Activated CD8-positive, alpha-beta T cell treated with anti-CD3 and anti-CD28 coated beads for 36 hours (primary cell): ENCODE measurements at regions not wholly inside any gene's neighbourhood (a gene's known extent, or its start where the extent isn't known, plus 50 kb on each side); places are given as distances from the start of the nearest gene placed in this dataset.
A peak's percentile ranks its signal among the peaks of the same experiment; 100 is the strongest.

Source experiments
- ATAC-seq: fragments of 200-7000 bp; cut with Tn5 transposase; one replicate; pipeline ENCODE4 v1.10.0; 2021; ENCODE audit warnings: mild to moderate bottlenecking, moderate library complexity
- CTCF ChIA-PET: fragments of 350-600 bp; sonication (Branson Sonifier 250); formaldehyde crosslinking; loops from one replicate; lab custom pipeline; 2021; ENCODE audit warnings: antibody characterized with exemption; lab: Charles Lee
- POLR2A ChIA-PET: fragments of 350-600 bp; sonication (Branson Sonifier 250); formaldehyde crosslinking; loops from one replicate; lab custom pipeline; 2021; ENCODE audit warnings: antibody characterized with exemption; lab: Charles Lee
- DNase-seq: peaks from one replicate; pipeline ENCODE4 v3.0.0-alpha.2; 2020
- H3K27ac Mint-ChIP-seq: one replicate; pipeline ENCODE4 v1.8.0; 2021; ENCODE audit warnings: mild to moderate bottlenecking, mixed read lengths
- H3K27me3 Mint-ChIP-seq: one replicate; pipeline ENCODE4 v1.8.0; 2021; ENCODE audit warnings: mixed read lengths
- H3K36me3 Mint-ChIP-seq: one replicate; pipeline ENCODE4 v1.8.0; 2021; ENCODE audit warnings: low read depth, mixed read lengths
- H3K4me1 Mint-ChIP-seq: one replicate; pipeline ENCODE4 v1.8.0; 2021; ENCODE audit warnings: low read depth, mixed read lengths
- H3K4me3 Mint-ChIP-seq: one replicate; pipeline ENCODE4 v1.8.0; 2021; ENCODE audit warnings: mild to moderate bottlenecking, moderate library complexity, mixed read lengths
- H3K9me3 Mint-ChIP-seq: one replicate; pipeline ENCODE4 v1.8.0; 2021; ENCODE audit warnings: mixed read lengths
- intact Hi-C: fragments of 100-400 bp; cut with micrococcal nuclease; formaldehyde crosslinking; loops from one replicate; pipeline ENCODE4 v1.10.0; 2022
- TF ChIP-seq, protein P1 (sequence below): fragments of 200-600 bp; IDR thresholded peaks from one replicate; pipeline ENCODE4 v1.8.0; 2022; ENCODE audit warnings: antibody characterized with exemption, mild to moderate bottlenecking

DNA sequence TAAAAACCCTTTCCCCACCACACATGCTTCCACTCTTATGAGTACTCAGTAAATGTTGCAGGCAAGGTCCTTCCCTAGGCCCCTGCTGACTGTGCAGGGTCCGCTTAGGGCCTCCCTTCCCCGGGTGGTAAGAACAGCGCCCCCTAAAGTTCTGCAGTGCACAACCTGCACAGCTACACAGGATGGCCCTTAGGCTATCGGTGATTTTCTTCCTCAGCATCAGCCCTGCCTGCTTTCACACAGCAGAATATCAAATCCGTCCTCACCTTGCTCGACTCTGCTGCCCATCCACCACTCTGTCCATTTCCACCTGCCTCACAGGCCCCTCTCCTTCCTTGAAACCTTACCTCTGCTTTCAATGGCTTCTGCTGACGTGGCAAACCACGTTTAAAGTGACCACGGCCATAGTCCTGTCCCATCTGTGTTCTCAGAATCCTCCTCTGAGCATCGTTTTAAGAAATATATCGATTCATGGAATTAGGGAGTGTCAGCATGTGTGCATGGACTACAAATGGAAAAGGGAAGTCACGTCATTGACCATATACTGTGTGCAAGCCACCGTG, 51.4 kb upstream of the TMEM132E start:
- POLR2A ChIA-PET: no interaction called here
- CTCF ChIA-PET: interaction anchor here (1.4 kb wide), 2 partner anchors 14 to 166 kb away, joined by 3 read pairs; no protein-coding TSS in a partner anchor
- Mint-ChIP-seq H3K27ac (no peak overlapping the region), H3K9me3 (no peaks in the 10 kb centered on the region), H3K36me3 (no peaks in the 10 kb centered on the region), H3K27me3 (peaks cover 33% of the 10 kb centered on the region), H3K4me1 (no peaks in the 10 kb centered on the region), H3K4me3 (no peak overlapping the region)
- ATAC-seq (peak; percentile 49), DNase-seq (peak; percentile 6)
- TF ChIP-seq, protein P1, sequence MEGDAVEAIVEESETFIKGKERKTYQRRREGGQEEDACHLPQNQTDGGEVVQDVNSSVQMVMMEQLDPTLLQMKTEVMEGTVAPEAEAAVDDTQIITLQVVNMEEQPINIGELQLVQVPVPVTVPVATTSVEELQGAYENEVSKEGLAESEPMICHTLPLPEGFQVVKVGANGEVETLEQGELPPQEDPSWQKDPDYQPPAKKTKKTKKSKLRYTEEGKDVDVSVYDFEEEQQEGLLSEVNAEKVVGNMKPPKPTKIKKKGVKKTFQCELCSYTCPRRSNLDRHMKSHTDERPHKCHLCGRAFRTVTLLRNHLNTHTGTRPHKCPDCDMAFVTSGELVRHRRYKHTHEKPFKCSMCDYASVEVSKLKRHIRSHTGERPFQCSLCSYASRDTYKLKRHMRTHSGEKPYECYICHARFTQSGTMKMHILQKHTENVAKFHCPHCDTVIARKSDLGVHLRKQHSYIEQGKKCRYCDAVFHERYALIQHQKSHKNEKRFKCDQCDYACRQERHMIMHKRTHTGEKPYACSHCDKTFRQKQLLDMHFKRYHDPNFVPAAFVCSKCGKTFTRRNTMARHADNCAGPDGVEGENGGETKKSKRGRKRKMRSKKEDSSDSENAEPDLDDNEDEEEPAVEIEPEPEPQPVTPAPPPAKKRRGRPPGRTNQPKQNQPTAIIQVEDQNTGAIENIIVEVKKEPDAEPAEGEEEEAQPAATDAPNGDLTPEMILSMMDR: no peak
- intact Hi-C loops: no loop called here

DNA sequence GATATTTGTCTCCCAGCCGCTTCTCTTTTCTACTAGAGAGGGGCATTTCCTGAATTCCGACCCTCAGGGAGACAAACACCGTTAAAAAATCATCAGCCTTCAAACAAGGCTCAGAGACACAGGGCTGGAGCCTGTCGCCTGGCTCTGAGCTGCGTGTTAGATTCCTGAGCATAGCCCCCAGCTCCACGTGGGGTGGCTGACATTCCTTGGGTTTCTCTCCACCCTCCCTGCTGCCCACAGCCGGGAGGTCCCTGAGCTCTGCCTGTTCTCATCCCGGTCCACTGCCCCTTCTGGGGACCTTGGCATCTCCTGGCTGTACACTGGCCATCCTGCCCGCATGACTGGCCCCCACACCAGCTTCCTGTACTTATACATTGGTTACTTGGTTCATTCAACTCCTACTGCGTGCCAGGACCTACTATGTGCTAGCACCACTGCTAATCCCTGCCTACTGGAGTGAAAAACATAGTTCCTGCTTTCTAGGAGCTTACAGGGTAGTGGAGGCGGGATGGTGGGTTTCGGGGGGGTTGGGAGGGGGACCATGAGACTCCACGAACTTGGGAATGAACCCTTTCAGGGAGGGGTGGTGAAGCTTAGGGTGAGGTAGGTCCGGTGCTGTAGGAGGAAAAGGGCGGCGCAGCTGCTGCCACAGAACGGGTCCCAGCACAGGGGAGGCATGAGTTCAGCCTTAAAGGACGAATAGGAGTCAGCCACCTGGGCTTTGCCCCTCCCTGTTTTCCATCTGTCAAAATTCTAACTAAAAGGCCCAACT, 52.1 kb upstream of the TMEM132E start:
- TF ChIP-seq, protein P1: no peak
- H3K9me3 Mint-ChIP-seq: no peaks in the 10 kb centered on the region
- POLR2A ChIA-PET: interaction anchor here (1.2 kb wide), 1 partner anchor 109 kb away, joined by 3 read pairs; no protein-coding TSS in a partner anchor
- CTCF ChIA-PET: interaction anchor here (0.9 to 2.8 kb wide), 4 partner anchors 11 to 40 kb away, joined by 3 to 9 read pairs (median 4); no protein-coding TSS in a partner anchor
- DNase-seq (no peak), ATAC-seq (no peak)
- no peak overlapping the region for H3K4me3 Mint-ChIP-seq
- intact Hi-C loops: no loop called here
- H3K36me3 Mint-ChIP-seq: no peaks in the 10 kb centered on the region
- H3K4me1 Mint-ChIP-seq: no peaks in the 10 kb centered on the region
- H3K27ac Mint-ChIP-seq: no peak overlapping the region
- peaks cover 33% of the 10 kb centered on the region for H3K27me3 Mint-ChIP-seq

DNA sequence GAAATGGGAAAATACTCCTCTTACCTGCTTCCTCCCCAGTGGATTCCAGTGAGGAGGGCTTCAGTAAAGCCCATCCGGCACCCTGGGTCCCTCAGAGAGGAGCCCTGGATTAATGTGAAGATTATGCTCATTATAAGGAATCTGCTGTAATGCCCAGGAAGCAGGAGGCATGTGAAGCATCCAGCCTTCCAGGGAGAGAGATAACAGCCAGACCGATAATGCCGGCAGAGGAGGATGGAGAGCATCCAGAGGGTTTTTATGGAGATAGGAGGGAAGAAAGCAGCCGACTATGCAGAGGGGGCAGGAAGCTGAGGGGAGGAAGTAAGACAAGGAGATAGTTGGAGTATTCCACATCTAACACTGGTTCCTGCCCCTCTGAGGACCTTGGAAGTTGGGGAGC, 53.7 kb upstream of the TMEM132E start:
- no peak for DNase-seq
- ChIA-PET POLR2A (interaction anchor here (0.6 kb wide), 1 partner anchor 168 kb away, joined by 3 read pairs; no protein-coding TSS in a partner anchor), CTCF (interaction anchor here (2.8 kb wide), 1 partner anchor 17 kb away, joined by 9 read pairs; no protein-coding TSS in a partner anchor)
- Mint-ChIP-seq H3K4me1 (no peaks in the 10 kb centered on the region), H3K27ac (no peak overlapping the region), H3K4me3 (no peak overlapping the region), H3K27me3 (peaks cover 24% of the 10 kb centered on the region), H3K36me3 (no peaks in the 10 kb centered on the region), H3K9me3 (no peaks in the 10 kb centered on the region)
- ATAC-seq: no peak
- TF ChIP-seq, protein P1: no peak
- intact Hi-C loops: no loop called here

DNA sequence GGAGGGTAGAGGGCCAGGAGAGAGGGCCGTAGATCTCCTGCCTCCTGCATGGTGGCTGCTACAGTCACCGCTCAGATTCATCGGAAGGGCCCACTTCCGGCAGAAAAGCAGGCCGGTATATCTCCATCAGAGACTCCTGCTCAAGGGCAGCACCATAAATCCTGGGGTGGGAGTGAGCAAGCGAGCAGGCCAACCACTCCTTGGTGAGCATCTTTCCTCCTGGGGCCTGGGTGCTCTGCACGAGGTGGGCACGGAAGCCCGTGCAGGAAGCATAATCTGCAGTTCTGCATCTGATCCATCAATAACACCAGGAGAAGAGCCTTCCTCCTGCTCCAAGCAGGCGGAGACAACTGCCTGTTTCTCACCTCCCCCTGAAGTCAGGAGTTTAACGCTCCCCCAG, 57.4 kb upstream of the TMEM132E start:
- Mint-ChIP-seq H3K4me1 (no peaks in the 10 kb centered on the region), H3K9me3 (no peaks in the 10 kb centered on the region), H3K27me3 (peaks cover 12% of the 10 kb centered on the region), H3K36me3 (no peaks in the 10 kb centered on the region), H3K4me3 (no peak overlapping the region), H3K27ac (no peak overlapping the region)
- ChIA-PET POLR2A (no interaction called here), CTCF (interaction anchor here (1.4 kb wide), 1 partner anchor 104 kb away, joined by 4 read pairs; no protein-coding TSS in a partner anchor)
- intact Hi-C loops: no loop called here
- TF ChIP-seq, protein P1: no peak
- ATAC-seq: no peak
- DNase-seq: no peak

DNA sequence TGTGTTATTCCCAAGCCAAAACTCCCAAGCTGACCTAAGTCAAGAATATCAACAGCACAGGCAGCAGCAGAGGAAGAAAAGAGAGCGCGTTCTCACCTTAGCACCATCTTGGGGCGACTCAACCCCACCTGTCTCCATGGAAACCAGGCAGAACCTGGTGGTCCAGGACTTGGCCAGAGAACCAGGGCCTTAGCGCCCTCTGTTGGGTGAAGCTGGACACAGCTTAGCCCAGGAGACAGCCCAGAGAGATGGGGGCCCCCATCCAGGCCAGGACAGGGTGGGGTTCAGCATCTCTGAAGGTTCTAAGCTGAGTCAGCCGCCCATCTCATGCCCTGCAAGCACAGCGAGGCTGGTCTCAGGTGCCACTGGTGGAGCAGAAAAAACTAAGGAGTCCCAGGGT, 60.1 kb upstream of the TMEM132E start:
- Mint-ChIP-seq H3K9me3 (no peaks in the 10 kb centered on the region), H3K27me3 (peaks cover 5% of the 10 kb centered on the region), H3K4me1 (no peaks in the 10 kb centered on the region), H3K4me3 (no peak overlapping the region), H3K36me3 (no peaks in the 10 kb centered on the region), H3K27ac (no peak overlapping the region)
- peak; percentile 74 for ATAC-seq
- intact Hi-C loops: loop anchor here (5.0 kb wide), 1 partner anchor 97 kb away; no protein-coding TSS in a partner anchor
- ChIA-PET CTCF (interaction anchor here (0.6 to 1.5 kb wide), 8 partner anchors 16 to 323 kb away, joined by 3 to 8 read pairs (median 4); no protein-coding TSS in a partner anchor), POLR2A (no interaction called here)
- TF ChIP-seq, protein P1: peak; percentile 70
- DNase-seq: peak; percentile 52
